Limb (tissue), 2 donors: ENCODE measurements at regions not wholly inside any gene's neighbourhood (a gene's known extent, or its start where the extent isn't known, plus 50 kb on each side); places are given as distances from the start of the nearest gene placed in this dataset.
"Not testable (repeated sequence)": the region's sequence is repeated elsewhere in the genome, so short reads cannot be mapped to it uniquely, and the experiment has no call there.

ENCODE experiments used
- DNase-seq, 2 donors: peaks; one replicate each; pipeline ENCODE4 v3.0.0-alpha.2; 2016; ENCODE audit errors: extremely low spot score in 2 of 2

GRCh38 chrX:128975745-128976144, 547.5 kb downstream of the SMARCA1 start:
- peak; percentile 1 to 64 for DNase-seq

- DNase-seq = no peak
Observed at GRCh38 chrX:128973033-128973432, 550.3 kb downstream of the SMARCA1 start.

GRCh38 chrX:128961290-128961689, 562.0 kb downstream of the SMARCA1 start:
- no peak for DNase-seq

GRCh38 chrX:128954697-128955096, 568.6 kb downstream of the SMARCA1 start:
- not testable (repeated sequence) for DNase-seq

GRCh38 chrX:128931071-128931470, 592.2 kb downstream of the SMARCA1 start:
- no peak for DNase-seq

GRCh38 chrX:128929271-128930057, 593.8 kb downstream of the SMARCA1 start:
- no peak for DNase-seq

- DNase-seq = no peak
Observed at GRCh38 chrX:128928636-128929035, 594.7 kb downstream of the SMARCA1 start.

- DNase-seq = no peak
Observed at GRCh38 chrX:128927363-128927762, 595.9 kb downstream of the SMARCA1 start.

- no peak for DNase-seq
Observed at GRCh38 chrX:128906753-128907152, 616.5 kb downstream of the SMARCA1 start.

- DNase-seq = no peak
Observed at GRCh38 chrX:128901018-128901417, 622.3 kb downstream of the SMARCA1 start.

- no peak for DNase-seq
Observed at GRCh38 chrX:128897621-128898020, 625.7 kb downstream of the SMARCA1 start.

GRCh38 chrX:128891554-128891953, 631.7 kb downstream of the SMARCA1 start:
- DNase-seq = no peak

GRCh38 chrX:128884430-128884829, 638.9 kb downstream of the SMARCA1 start:
- no peak for DNase-seq

GRCh38 chrX:128883650-128884049, 639.6 kb downstream of the SMARCA1 start:
- DNase-seq = no peak

GRCh38 chrX:128870361-128870760, 652.9 kb downstream of the SMARCA1 start:
- no peak for DNase-seq

GRCh38 chrX:128862557-128862956, 660.7 kb downstream of the SMARCA1 start:
- DNase-seq = no peak

- no peak for DNase-seq
Observed at GRCh38 chrX:128848374-128848773, 674.9 kb downstream of the SMARCA1 start.

- no peak for DNase-seq
Observed at GRCh38 chrX:128846385-128846784, 676.9 kb downstream of the SMARCA1 start.

GRCh38 chrX:128818690-128819089, 704.6 kb downstream of the SMARCA1 start:
- no peak for DNase-seq

- no peak for DNase-seq
Observed at GRCh38 chrX:128816919-128817318, 706.4 kb downstream of the SMARCA1 start.

- DNase-seq = no peak
Observed at GRCh38 chrX:128807367-128807766, 715.9 kb downstream of the SMARCA1 start.

GRCh38 chrX:128805236-128805635, 718.1 kb downstream of the SMARCA1 start:
- no peak for DNase-seq

- no peak for DNase-seq
Observed at GRCh38 chrX:128804828-128805227, 718.5 kb downstream of the SMARCA1 start.

- DNase-seq = no peak
Observed at GRCh38 chrX:128800138-128800537, 723.2 kb downstream of the SMARCA1 start.
